Neural crest cell (in vitro differentiated cells): ENCODE measurements at regions not wholly inside any gene's neighbourhood (a gene's known extent, or its start where the extent isn't known, plus 50 kb on each side); places are given as distances from the start of the nearest gene placed in this dataset.

Source experiments
- DNase-seq: peaks from one replicate; pipeline ENCODE4 v3.0.0; 2021; ENCODE audit warnings: low read depth, mixed read lengths, low spot score
- H3K27ac Mint-ChIP-seq: one replicate; pipeline ENCODE4 v1.8.0; 2021; ENCODE audit warnings: mild to moderate bottlenecking, mixed read lengths; ENCODE audit not compliant: unreplicated experiment
- H3K27me3 Mint-ChIP-seq: 2 replicates; pipeline ENCODE4 v1.8.0; 2021; ENCODE audit warnings: low read depth, mild to moderate bottlenecking, mixed read lengths
- H3K36me3 Mint-ChIP-seq: 2 replicates; pipeline ENCODE4 v1.8.0; 2021; ENCODE audit warnings: low read depth, mild to moderate bottlenecking, mixed read lengths
- H3K4me1 Mint-ChIP-seq: 2 replicates; pipeline ENCODE4 v1.8.0; 2021; ENCODE audit warnings: mixed read lengths
- H3K4me3 Mint-ChIP-seq: one replicate; pipeline ENCODE4 v1.8.0; 2021; ENCODE audit warnings: mild to moderate bottlenecking, mixed read lengths
- H3K9me3 Mint-ChIP-seq: 2 replicates; pipeline ENCODE4 v1.8.0; 2021; ENCODE audit warnings: mixed read lengths
- TF ChIP-seq, protein P1 (sequence below): fragments of 200-600 bp; sonication (generic); conservative IDR thresholded peaks from 2 replicates; pipeline ENCODE4 v1.5.0; 2021; ENCODE audit warnings: antibody characterized with exemption, mild to moderate bottlenecking

DNA sequence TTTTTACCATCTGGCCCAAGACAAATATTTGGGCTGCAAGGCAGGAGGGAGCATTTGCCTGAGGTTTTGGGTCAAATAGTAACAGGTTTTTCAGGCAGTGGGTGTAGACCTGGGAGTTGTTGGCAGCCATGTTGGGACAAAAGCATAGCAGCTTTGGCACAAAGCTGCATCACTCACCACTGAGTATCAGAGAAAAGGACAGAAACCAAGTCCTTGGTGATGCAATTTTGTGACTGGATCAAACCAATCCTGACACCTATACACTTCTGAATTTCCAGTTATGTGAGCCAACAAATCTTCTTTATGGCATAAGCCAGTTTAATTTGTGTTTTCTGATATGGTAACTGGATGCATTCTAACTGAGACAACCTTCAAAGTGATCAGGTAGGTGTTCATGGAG lies 144.8 kb upstream of the KRR1 start:
- Mint-ChIP-seq H3K27me3 (no peaks in the 10 kb centered on the region), H3K4me3 (no peak overlapping the region), H3K9me3 (peaks cover 3% of the 10 kb centered on the region), H3K4me1 (peaks cover 33% of the 10 kb centered on the region), H3K36me3 (no peaks in the 10 kb centered on the region), H3K27ac (no peak overlapping the region)
- no peak for DNase-seq
- TF ChIP-seq, protein P1, sequence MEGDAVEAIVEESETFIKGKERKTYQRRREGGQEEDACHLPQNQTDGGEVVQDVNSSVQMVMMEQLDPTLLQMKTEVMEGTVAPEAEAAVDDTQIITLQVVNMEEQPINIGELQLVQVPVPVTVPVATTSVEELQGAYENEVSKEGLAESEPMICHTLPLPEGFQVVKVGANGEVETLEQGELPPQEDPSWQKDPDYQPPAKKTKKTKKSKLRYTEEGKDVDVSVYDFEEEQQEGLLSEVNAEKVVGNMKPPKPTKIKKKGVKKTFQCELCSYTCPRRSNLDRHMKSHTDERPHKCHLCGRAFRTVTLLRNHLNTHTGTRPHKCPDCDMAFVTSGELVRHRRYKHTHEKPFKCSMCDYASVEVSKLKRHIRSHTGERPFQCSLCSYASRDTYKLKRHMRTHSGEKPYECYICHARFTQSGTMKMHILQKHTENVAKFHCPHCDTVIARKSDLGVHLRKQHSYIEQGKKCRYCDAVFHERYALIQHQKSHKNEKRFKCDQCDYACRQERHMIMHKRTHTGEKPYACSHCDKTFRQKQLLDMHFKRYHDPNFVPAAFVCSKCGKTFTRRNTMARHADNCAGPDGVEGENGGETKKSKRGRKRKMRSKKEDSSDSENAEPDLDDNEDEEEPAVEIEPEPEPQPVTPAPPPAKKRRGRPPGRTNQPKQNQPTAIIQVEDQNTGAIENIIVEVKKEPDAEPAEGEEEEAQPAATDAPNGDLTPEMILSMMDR = no peak

GRCh38 chr12:75655315-75655806 lies 144.0 kb upstream of the KRR1 start:
- peak overlapping the region; percentile 40 for H3K27ac Mint-ChIP-seq
- H3K36me3 Mint-ChIP-seq = no peaks in the 10 kb centered on the region
- H3K9me3 Mint-ChIP-seq = peaks cover 3% of the 10 kb centered on the region
- DNase-seq = no peak
- no peak overlapping the region for H3K4me3 Mint-ChIP-seq
- no peaks in the 10 kb centered on the region for H3K27me3 Mint-ChIP-seq
- TF ChIP-seq, protein P1 = no peak
- H3K4me1 Mint-ChIP-seq = peaks cover 42% of the 10 kb centered on the region

DNA sequence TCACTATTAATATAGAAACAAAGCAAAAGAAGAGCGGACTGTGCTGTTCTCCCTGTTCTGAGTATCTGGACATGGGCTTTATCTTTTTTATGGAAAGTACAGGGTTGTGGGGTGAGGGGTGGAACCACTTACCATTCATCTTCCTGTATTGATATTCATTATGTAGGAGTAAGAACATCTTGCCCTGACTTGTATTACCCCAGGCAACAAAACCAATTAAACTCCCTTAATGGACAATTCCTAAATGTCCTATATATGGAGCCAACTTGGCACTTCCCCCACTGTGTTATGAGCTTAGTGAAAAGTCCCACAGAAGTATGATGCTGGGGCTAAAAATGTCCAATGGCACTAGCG lies 139.9 kb upstream of the KRR1 start:
- H3K36me3 Mint-ChIP-seq = no peaks in the 10 kb centered on the region
- H3K4me3 Mint-ChIP-seq = no peak overlapping the region
- DNase-seq = no peak
- no peak overlapping the region for H3K27ac Mint-ChIP-seq
- TF ChIP-seq, protein P1 = no peak
- peaks cover 11% of the 10 kb centered on the region for H3K9me3 Mint-ChIP-seq
- no peaks in the 10 kb centered on the region for H3K27me3 Mint-ChIP-seq
- H3K4me1 Mint-ChIP-seq = peaks cover 64% of the 10 kb centered on the region

- Mint-ChIP-seq H3K27me3 (no peaks in the 10 kb centered on the region), H3K9me3 (peaks cover 11% of the 10 kb centered on the region), H3K36me3 (no peaks in the 10 kb centered on the region), H3K4me3 (no peak overlapping the region), H3K4me1 (peaks cover 69% of the 10 kb centered on the region), H3K27ac (no peak overlapping the region)
- DNase-seq = no peak
- TF ChIP-seq, protein P1 = no peak
Observed at GRCh38 chr12:75650595-75651341, 139.4 kb upstream of the KRR1 start.

DNA sequence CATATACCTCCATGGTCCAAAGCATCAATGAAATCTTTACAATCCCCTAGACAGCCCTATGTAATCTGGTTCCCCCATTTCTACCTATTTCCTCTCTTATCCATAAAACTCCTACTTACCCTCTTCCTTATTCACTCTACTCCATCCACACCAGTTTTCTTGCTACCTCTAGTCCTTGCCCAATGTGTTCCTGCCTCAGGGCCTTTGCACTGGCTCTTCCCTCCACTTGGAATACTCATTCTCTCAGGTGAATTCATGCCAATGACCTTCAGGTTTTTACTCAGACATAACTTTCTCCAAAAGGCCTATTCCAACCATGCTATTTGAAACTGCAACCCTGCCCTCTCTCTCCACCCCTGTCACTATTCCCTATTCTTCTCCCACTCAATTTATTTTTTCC lies 138.7 kb upstream of the KRR1 start:
- no peak for DNase-seq
- H3K36me3 Mint-ChIP-seq = no peaks in the 10 kb centered on the region
- no peaks in the 10 kb centered on the region for H3K27me3 Mint-ChIP-seq
- H3K27ac Mint-ChIP-seq = peak overlapping the region; percentile 85
- no peak overlapping the region for H3K4me3 Mint-ChIP-seq
- peaks cover 72% of the 10 kb centered on the region for H3K4me1 Mint-ChIP-seq
- H3K9me3 Mint-ChIP-seq = peaks cover 11% of the 10 kb centered on the region
- TF ChIP-seq, protein P1 = no peak
